Peyer's patch (tissue), 4 donors: ENCODE measurements at regions not wholly inside any gene's neighbourhood (a gene's known extent, or its start where the extent isn't known, plus 50 kb on each side); places are given as distances from the start of the nearest gene placed in this dataset.
A peak's percentile ranks its signal among the peaks of the same experiment; 100 is the strongest.

Experiments
- POLR2A ChIP-seq, 2 donors: fragments of 450-650 bp; IDR thresholded peaks; one replicate each; pipeline ENCODE4 v1.5.1; 2017; ENCODE audit warnings: antibody characterized with exemption in 2 of 2, mild to moderate bottlenecking in 2 of 2, moderate library complexity in 2 of 2
- TF ChIP-seq, protein P1 (sequence below), 6 experiments: fragments of 450-650 bp in 4 of 6; fragments of 200-600 bp in 2 of 6; sonication (generic) in 1 of 6; IDR thresholded peaks; one replicate each; pipeline ENCODE4 v1.5.1; 2017 to 2019; ENCODE audit warnings: antibody characterized with exemption in 6 of 6, mild to moderate bottlenecking in 3 of 6, moderate library complexity in 1 of 6

GRCh38 chr21:17146426-17146825 lies 366.4 kb upstream of the CXADR start:
- TF ChIP-seq, protein P1, sequence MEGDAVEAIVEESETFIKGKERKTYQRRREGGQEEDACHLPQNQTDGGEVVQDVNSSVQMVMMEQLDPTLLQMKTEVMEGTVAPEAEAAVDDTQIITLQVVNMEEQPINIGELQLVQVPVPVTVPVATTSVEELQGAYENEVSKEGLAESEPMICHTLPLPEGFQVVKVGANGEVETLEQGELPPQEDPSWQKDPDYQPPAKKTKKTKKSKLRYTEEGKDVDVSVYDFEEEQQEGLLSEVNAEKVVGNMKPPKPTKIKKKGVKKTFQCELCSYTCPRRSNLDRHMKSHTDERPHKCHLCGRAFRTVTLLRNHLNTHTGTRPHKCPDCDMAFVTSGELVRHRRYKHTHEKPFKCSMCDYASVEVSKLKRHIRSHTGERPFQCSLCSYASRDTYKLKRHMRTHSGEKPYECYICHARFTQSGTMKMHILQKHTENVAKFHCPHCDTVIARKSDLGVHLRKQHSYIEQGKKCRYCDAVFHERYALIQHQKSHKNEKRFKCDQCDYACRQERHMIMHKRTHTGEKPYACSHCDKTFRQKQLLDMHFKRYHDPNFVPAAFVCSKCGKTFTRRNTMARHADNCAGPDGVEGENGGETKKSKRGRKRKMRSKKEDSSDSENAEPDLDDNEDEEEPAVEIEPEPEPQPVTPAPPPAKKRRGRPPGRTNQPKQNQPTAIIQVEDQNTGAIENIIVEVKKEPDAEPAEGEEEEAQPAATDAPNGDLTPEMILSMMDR (IDR thresholded peaks at IDR 0.05) = peak in 2 of 6 experiments; percentile 14 to 34
- TF ChIP-seq POLR2A (IDR thresholded peaks at IDR 0.05) = no peak
